GM19351 (cell line): ENCODE measurements at regions not wholly inside any gene's neighbourhood (a gene's known extent, or its start where the extent isn't known, plus 50 kb on each side); places are given as distances from the start of the nearest gene placed in this dataset.
"Not testable (repeated sequence)": the region's sequence is repeated elsewhere in the genome, so short reads cannot be mapped to it uniquely, and the experiment has no call there.

Experiments used
- ATAC-seq: cut with Tn5 transposase; IDR thresholded peaks from one replicate; pipeline ENCODE4 v1.9.1; 2021; ENCODE audit warnings: mild to moderate bottlenecking, moderate library complexity; ENCODE audit not compliant: unreplicated experiment

DNA sequence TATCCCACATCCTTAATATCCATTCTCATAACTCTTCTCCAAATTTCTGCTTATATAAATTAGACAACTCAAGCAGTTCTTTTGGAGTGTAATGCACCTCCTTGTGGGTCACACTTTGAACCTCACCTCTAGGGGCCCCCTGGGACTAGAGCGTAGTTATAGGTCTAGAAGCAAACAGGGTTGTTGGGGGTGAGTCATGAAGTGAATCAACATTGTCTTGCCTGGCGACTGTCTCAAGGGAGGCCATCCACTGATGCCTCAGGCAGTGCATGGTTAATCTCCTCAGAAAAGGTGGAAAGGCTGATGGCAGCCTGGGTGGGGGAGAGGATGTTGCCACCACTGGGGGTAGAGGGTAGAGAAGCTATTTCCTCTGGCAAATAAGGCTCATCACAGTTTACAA lies 129.1 kb downstream of the TNFRSF21 start:
- no peak for ATAC-seq

DNA sequence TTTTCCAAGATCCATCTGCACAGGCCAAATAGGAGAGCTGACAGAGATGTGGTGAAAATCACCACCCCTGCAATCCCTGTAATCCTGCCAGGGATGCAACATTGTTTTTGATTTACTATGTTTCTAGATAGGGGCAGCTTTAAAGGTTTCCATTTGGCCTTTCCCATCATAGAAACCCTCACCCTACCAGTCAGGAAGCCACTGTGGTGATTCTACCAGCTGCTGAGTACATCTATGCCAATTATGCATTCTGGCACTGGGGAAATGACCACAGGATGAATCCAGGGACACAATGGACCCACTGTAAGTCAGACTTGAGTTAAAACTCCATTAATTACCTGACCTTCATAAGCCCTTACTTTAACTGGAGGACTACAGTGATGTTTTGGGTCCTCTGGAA lies 130.4 kb downstream of the TNFRSF21 start:
- ATAC-seq: no peak

DNA sequence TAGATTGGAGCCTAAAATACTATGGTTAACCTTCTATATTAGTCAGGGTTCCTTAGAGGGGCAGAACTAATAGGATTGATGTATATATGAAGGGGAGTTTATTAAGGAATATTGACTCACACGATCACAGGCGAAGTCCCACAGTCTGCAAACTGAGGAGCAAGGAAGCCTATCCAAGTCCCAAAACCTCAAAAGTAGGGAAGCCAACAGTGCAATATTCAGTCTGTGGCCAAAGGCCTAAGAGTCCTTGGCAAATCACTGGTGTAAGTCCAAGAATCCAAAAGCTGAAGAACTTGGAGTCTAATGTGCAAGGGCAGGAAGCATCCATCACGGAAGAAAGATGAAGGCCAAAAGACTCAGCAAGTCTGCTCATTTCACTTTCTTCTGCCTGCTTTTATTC lies 133.5 kb upstream of the ADGRF1 start:
- ATAC-seq: no peak

DNA sequence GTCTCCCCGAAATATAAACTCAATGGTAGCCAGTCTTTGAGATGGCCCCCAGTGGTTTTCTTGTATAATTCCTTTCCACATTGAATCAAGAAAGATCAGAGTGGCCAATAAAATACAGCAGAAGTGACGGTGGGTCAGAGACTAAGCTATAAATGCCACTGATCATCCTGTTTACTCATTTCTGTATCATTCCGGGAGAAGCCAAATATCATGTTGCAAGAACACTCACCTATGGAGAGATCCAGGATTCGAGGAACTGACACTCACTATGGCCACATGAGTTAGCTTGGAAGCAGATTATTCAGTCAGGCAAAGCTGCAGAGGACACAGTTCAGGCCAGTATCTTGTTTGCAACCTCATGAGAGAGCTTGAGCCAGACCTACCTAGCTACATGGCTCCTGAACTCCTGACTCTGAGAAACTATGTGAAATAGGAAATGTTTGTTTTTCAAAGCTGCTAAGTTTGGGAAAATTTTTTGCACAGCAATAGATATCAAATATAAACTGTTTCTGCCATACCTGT lies 132.4 kb upstream of the ADGRF1 start:
- no peak for ATAC-seq

DNA sequence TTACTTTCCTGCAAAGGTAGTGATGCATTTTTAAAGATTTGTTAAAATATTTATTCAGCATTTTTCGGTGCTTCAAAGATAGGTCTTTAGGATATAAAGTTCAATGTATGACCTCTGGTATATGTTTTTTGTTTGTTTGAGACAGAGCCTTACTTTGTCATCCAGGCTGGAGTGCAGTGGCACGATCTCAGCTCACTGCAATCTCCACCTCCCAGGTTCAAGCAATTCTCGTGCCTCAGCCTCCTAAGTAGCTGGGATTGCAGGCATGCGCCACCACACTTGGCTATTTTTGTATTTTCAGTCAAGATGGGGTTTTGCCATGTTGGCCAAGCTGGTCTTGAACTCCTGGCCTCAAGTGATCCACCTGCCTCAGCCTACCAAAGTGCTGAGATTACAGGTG lies 131.9 kb upstream of the ADGRF1 start:
- not testable (repeated sequence) for ATAC-seq

DNA sequence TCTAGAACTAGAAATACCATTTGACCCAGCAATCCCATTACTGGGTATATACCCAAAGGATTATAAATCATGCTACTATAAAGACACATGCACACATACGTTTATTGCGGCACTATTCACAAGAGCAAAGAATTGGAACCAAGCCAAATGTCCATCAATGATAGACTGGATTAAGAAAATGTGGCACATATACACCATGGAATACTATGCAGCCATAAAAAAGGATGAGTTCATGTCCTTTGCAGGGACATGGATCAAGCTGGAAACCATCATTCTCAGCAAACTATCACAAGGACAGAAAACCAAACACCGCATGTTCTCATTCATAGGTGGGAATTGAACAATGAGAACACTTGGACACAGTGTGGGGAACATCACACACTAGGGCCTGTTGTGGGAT lies 131.0 kb upstream of the ADGRF1 start:
- not testable (repeated sequence) for ATAC-seq

DNA sequence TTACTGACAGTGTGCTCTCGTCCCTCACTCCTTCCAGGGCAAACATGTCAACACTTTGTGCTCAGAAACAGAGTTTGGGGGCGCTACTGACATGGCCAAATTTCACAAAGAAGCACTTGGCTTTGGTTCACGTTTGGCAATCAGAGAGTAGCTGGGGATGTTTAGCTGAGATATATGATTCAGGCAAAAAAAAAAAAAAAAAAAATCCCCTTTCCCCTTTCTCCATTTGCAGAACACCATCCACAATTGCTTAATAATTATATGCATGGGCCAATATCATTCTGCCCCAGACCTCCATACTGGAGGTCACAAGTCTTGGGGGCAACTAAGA lies 128.4 kb upstream of the ADGRF1 start:
- no peak for ATAC-seq

DNA sequence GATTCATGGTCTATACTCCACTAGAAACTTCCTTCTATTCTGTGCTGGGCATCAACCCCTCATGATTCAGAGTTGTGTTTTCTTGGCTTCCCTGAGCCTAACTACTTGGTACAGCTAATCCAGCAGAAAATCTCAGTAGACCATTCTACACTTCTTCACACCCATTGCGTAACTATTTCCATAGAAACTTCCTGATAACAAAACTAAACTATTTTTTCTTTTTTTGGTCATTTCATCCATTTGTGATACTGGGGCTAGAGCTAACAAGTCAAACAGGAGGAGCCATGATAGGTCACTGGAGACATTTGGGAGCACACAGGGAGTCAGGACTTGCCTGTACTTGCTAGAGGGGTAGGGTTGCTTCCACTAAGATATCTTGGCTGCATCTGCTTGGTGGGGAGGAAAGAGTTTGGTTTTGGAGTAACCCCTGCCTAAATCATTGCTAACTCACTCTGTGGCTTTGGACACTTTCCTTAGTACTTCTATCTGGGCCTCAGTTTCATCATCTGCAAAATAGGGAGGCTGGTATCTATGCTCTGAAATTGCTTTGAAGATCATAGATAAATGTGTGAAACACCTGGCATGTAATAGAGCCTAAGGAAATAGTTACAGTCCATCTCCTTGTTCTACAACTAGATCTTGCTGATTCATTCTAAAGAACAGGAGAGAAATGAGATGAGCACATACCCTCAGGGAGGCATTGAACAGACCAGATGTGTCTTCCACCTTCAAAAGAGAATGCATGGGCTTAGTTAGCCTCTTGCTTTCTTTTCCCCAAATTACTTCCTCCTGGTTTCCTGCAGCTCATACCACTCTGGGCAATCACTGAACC lies 127.9 kb upstream of the ADGRF1 start:
- no peak for ATAC-seq

DNA sequence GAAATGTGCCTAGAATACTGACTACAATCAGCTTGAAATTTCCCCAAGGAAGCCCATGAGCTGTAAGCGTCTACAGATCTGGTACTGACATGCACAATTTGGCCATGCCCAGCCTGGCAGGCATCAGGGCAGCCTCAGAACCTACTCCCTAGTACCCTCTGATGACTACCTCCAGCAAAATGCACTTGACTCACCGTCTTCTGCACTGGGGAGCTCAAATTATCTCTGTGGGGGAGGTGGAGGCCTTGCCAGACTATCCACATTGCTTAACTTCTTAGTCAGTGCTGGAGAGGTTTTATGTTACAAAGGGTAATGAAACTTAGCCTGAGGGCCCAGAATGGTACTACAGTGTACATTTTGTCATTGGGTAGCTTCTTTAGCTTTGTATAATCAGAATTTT lies 126.0 kb upstream of the ADGRF1 start:
- ATAC-seq: no peak

DNA sequence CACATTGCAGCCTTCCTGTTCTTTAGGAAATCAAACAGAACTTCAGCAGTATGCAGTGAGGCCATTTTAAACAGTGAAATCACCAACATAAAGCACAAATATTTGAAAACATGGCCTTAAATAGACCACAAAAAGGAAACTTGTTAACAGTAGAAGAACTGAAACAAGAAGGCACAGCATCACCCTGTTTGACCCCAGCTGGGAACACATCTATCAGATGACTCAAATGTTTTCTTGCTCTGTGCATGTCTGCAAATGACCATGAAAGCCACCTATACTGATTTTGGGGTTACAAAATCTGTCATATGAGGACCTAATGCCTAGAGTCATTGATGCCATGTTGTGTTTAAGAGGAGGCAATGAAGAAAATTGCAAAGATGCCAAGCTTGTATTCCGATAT lies 123.8 kb upstream of the ADGRF1 start:
- peak; percentile 85 for ATAC-seq

DNA sequence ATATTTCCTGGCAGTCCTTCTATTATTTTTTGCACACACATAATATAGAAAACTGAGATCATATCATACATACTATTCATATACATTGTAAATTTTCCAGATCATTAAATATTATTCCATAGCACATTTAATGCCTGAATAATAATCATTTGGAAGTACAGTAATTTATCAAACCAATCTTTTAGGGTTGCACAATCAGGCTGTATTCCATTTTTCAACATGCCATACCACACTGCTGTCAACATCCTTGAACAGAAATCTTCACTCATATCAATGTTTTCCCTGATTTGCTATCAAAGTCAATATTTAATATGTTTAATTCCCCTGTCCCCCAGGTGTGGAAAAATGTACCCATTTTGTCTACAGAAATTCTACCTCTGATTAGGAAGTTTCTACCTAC lies 122.7 kb upstream of the ADGRF1 start:
- no peak for ATAC-seq

DNA sequence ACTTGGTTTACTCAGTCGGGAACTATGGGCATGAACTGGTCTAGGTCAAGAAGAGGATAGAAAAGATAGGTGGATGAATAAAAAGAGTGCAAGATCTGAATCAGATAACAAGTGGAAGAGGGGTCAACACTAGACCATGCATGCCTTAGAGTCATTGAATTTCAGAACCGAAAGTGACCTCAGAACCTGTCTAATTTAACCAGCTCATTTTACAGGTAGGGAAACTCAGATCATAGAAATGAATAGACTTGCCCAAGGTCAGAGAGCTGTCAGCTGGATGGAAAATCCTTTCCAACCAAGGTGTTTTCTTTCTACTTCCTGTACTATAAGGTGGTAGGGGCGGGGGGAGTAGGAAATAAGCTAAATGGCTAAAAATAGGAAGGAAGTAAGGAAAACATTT lies 121.4 kb upstream of the ADGRF1 start:
- peak; percentile 51 for ATAC-seq

DNA sequence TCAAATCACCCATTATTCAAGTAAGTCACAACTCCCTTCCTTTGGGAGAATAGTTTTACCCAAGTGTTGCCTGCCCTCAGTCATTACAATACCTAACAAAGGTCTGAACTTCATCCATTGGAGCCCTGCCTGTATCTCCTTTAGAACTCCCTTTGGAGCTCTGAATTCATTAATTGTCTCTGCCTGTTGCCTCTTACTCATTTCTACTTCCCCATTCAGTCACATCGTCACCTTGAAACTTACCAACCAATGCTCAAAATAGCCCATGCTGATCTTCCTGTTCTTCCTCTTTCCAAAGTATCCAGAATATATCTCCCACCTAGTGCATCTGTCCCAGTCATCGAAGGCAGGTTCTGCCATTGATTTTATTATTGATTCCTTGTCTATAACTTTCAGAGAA lies 120.7 kb upstream of the ADGRF1 start:
- peak; percentile 39 for ATAC-seq

DNA sequence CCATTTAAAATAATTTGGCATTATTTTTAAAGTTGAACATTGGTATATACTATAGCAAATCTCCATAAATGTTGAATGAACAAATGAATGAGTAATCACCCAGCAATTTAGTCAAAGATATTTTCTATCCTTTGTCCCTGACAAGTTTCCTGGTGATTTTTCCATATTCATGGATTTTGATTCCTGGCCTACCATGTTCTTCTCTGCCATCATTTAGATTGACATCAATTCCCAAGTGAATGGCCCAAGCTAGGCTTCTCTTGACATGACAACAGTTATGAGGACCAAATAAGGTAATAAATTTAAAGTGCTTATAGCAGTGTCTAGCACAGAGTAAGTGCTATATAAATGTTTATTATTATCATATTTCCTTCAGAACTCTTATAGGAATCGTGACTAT lies 120.1 kb upstream of the ADGRF1 start:
- no peak for ATAC-seq

DNA sequence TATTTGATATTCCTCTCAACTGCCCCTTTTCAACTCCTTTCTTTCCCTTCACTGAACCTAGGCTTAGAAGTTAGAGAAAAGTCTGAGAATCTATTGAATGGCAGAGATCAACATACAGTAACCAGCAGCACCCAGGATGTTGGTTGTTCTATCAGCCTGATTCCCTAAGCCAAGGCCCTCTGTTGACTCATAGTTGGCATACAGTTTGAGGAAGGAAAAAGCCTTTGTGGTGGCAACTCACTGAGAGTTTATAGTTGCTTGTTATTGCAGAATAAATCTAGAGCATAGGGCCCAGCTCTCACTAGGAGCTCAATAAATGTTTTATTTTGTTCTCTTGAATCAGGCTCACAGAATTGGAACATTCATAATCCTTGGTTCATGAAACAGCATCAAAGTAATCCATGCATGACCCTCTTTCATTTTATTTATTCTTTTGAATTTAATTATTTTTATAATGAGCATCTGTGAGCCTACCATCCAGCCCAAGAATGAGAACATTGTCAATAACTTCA lies 119.1 kb upstream of the ADGRF1 start:
- no peak for ATAC-seq

DNA sequence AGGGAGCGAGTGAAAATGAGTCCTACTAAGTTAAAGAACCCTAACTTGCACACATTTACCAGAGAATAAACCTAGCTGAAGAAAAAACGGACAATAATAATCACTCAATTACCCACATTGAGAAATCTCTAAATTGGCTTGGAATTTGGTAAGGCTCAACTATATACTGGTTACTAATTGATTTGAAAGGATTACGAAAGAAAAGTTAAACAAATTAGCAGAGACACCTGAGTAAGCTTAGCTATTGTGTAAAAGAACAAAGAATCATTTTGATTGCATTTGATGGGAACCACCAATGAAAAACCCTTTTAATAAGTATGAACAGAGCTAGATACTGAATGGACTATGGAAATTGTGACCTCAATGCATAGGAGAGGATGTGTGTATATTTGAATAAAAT lies 118.6 kb upstream of the ADGRF1 start:
- ATAC-seq: no peak

DNA sequence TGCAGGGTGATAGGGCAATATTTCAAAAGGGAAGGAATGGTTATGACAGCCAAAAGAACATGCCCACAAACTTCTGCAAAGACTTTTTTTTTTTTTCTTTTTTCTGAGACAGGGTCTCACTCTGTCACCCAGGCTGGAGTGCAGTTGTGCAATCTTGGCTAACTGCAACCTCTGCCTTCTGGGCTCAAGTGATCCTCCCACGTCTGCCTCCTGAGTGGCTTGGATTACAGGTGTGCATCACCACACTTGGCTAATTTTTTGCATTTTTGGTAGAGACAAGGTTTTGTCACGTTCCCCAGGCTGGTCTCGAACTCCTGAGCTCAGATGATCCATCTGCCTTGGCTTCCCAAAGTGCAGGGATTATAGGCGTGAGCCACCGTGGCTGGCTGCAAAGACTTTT lies 117.6 kb upstream of the ADGRF1 start:
- no peak for ATAC-seq

DNA sequence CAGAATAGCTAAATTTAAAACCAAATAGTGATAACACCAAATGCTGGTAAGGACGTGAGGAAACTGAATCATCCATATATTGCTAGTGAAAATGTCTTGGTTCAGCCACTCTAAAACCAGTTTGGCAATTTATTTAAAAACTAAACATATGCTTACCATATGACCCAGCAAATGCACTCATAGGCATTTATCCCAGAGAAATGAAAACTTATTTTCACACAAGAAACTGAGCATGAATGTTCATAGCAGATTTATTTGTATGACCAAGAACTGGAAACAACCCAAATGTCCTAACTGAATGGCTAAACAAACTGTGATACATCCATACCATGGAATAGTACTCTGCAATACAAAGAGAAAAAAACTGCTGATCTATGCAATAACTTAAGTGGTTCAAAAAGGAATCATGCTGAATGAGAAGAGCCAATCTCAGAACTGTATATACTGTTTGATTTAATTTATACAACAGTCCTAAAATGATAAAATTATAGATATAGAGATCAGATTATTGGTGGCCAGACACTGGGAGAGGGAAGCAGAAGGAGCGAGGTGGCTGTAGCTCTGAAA lies 115.6 kb upstream of the ADGRF1 start:
- no peak for ATAC-seq

DNA sequence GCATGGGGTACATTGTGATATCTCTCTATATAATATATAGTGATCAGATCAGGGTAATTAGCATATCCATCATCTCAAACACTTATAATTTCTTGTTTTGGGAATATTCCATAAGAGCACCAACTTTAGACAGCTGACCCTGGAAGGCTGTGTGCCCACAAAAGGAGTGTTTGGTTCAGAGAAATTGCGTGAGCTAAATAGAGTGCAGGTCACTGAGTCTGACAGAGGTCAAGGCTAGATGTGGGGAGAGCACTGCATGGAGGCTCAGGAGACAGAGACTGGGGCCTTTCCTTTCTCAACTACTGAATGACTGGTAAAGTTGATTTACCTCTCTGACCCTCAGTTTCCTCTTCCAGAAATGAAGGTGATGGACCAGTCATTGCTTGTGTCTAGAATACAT lies 114.9 kb upstream of the ADGRF1 start:
- ATAC-seq: no peak

DNA sequence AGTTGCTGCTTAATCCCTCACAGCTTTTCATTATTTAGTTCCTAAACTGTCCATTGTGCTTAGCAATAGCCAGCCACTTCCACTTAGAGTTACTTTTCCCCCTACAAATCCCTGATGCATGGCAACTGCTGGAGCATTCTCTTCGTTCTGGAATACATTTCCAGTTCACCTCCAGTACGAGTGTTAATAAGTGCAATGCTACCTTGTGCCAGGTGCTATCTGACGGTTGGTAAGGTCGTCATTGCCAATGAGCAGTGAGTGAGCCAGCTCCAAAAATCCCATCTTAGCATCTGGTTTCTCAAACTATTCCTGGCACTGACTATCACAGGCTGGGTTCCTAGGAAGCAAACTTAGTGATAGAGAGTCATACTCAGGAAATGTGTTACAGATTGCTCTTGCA lies 114.1 kb upstream of the ADGRF1 start:
- ATAC-seq: no peak

DNA sequence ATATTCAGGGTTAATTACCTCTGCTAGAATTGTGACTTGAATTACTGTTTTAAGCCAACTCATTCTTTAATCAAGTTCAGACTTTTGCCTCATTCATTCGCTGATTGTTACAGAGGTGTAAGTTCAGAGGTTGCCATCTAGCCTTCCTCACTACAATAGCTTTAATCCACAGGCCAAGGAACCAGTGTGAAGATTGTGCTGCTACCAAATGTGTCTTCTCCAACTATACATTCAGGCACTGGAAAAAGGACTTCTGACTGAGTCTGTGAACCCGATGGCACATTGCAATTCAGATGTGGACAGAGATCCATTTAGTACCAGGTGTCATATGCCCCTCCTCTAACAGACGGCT lies 111.2 kb upstream of the ADGRF1 start:
- ATAC-seq: no peak

DNA sequence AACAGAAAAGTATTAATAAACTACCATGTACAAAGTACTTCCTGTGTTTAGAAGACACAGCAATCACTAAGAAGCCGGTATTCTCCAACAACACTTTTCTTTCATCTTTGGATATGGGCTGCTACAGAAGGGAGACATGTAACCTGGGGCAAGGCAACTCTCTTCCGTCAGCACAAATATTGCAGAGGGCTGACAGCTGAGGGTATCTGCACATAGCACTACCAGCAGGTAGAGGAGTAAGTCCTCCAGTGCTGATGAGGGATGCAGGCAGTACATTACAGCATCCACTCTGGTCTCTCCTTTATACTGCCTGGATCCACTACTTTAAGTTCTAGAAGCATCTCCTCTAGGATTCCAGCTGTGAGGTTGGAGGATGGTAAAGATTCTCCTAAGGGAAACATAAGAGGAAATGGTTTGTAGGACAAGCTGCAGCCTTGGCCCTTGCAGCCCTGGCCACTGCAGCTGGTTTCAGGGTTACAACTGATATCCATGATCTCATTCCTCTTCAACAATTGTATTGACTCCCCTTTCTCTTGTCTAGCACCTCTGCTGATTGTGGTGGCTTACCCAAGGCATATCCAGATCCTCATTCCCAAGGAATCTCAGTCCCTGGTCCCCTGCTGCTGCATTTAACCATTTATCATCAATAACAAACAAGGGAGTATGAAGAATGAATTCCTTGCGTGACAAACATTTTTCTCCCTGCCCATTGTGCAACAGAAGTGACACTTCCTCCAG lies 110.7 kb upstream of the ADGRF1 start:
- ATAC-seq: no peak
